ENCODE measurements at regions not wholly inside any gene's neighbourhood (a gene's known extent, or its start where the extent isn't known, plus 50 kb on each side); places are given as distances from the start of the nearest gene placed in this dataset.

DNA sequence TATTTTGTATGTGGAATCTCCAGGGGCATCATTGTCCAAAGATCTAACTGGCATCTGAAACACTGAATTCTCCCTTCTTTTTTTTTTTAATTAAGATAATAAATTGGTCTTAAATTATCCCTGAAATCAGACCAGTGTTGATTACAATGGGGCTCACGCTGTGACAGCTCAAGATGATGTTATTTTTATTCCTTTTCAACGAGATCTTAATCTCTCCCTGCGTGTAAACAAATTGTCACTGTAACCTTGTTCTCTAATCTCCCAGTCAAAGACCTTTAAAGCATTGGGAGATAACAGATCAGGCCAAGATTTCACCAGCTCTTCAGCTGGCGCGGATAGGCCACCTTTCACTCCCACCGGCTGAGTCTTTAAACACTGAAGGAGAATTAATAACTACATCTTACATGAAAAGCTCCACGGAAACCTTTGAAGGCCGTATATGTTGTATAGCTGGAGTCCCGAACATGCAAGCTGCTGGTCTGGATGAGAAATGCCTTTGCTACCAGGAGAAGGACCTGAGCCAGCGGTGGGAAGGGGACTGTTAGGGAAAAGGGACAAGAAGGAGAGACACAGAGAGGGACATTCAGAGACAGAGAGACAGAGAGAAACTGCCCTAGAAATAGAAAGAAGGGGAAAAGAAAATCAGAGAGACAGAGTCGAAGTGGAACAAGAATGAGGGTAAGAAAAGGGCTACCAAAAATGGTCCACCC is 418.8 kb upstream of the NR2F2 start:
- DNase-seq = no peak

DNA sequence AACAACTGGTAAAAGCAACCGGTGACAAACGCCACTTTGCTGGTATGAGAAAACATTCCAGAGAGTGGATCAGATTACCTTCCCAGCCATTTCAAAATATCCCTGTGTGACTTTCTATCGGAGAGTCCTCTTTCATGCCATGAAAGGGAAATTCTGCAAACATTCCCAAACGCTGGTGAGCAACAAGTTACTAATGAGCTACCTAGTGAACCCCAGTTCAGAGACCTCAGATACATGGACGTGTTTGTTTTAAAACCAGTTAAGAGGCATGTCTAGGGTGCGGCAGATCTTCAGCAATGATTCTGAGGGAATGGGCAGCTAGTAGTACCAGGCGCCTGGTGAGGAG is 418.2 kb upstream of the NR2F2 start:
- no peak for DNase-seq

DNA sequence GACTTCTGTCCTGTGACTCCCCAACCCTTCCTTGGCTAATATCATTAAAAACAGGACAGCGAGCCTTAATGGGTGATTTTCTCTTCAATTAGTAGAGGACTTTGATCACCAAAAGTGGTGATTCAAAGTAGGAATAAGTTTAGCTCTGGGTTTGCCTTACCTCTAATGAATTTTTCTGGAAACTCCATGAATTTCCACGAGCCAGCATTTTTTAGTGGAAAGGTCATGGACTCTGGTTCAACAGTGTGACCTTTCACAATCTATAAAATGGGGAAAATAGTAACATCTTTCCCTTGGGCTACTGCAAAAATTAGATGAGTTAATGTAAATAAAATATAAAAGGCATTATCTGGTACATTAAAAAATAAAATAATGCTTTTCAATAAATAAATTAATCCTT is 417.8 kb upstream of the NR2F2 start:
- no peak for DNase-seq

DNA sequence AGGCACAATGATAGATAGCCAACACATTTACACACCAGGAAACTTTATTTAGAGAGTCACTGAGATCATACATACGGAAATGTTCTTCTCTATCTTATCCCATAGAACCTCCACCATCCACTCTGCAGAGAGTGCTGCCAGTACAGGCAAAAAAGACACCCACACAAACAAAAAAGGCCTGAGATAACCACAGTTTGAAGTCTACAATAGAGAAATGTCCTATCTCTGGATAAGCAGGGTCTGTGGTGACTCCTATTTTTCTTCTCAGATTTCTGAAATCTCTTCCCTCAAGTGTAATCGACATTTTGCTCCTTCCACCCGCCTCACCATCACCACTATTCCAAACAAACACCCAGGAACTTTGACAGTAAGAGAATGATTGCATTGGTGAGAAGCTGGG is 413.9 kb upstream of the NR2F2 start:
- DNase-seq = no peak

DNA sequence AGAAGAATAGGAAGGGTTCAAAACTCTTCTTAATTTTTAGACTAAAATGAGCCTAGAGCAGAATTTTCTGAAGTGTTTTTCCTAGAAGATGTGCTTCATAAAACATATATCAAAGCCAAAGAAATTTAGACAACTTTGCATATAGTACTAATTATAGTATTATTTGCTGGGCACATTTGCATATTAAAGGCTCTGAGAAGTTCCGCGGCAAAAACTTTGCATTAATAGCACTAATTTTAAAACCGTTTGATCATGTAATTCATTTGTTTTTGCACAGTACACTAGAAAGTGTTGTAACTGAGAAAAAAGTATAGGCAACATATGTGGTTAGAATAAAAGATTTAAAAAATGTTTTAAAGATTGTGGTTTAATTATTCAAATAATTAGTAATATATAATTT is 412.0 kb upstream of the NR2F2 start:
- no peak for DNase-seq

DNA sequence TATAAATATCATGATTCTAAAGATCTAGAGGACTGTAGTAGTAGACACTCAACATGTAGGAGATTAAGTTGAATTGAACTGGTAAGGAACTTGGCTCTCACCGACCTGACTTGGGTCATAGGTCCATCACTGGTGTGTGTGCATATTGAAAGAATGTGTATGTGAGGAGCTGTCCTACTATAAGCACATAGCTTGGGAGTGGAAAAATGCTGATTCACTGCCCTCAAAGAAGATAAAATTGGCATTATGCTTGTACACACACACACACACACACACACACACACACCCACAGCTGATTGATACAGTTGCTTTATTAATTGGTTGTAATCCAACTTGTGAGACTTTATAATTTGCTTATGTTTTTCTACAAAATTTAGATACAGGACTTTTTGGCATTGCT is 411.0 kb upstream of the NR2F2 start:
- DNase-seq = no peak

DNA sequence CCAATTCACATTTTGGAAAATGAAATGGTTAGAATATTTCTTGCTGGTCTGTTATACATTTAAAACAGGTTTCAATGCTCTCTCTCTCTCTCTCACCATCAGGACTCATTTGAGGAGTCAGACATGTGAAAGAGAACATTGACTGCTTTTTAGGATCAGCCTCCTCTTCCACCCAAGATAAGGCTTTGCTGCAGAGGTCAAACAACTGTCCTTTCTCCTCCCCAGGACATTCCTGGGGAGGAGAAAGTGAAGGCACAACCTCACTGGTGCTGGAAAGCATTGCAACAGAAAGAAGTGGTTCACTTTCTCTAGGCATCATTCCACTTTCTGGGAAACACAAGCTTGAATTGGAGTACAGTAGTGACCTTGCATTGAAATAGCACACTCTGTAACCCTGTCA is 409.1 kb upstream of the NR2F2 start:
- DNase-seq = no peak

DNA sequence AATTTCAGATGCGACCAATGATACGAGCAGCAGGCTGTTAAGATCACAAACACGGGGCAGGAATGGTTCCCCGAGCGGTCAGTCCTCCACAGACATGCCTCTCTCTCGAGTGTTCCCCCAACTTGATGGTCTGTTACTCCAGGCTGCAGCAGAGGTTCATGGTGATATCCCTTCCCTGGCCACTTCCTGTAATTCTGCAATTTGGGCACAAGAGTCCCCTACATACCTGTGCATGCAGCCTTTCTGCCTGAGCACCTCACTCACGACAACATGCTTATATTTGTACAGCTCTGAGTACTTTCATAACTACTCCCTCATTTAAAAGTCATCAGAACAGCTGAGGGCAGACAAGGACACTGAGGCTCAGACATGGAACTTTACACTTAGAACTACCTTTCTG is 408.1 kb upstream of the NR2F2 start:
- no peak for DNase-seq

DNA sequence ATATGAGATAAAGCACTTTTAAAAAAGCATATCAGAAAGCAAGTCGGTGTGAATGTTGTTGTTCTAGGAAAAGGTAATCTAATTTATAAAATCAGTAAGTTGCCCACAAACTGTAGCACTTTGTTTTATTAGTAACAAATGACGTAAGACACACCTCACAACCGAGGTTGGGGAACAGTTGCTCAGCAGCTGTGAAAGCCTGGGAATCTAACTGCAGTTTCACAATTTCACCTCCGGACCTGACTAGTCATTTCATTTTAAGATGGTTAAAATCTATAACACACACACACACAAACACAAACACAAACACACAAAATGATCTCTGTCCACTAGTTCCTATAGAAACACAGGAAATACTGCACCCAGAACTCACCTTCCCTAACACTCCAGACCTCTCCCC is 406.7 kb upstream of the NR2F2 start:
- DNase-seq = no peak

DNA sequence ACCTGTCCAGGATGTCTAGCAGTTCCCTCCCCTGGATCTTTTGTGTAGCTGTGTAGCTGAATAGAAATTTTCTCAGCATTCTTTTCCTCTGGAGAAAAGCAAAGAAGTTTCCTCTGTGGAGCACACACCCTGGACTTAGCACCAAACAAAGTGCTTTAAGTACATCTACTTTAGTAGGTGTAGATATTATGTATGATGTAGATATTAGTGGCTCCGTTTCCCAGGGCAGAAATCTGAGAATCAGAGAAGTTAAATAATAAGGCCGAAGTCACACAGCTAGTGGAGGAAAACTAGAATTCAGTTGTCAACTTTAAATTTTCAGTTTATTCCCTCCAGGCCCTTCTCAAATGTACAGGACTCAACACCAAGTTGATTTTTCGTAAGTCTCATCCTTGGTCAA is 401.7 kb upstream of the NR2F2 start:
- no peak for DNase-seq

DNA sequence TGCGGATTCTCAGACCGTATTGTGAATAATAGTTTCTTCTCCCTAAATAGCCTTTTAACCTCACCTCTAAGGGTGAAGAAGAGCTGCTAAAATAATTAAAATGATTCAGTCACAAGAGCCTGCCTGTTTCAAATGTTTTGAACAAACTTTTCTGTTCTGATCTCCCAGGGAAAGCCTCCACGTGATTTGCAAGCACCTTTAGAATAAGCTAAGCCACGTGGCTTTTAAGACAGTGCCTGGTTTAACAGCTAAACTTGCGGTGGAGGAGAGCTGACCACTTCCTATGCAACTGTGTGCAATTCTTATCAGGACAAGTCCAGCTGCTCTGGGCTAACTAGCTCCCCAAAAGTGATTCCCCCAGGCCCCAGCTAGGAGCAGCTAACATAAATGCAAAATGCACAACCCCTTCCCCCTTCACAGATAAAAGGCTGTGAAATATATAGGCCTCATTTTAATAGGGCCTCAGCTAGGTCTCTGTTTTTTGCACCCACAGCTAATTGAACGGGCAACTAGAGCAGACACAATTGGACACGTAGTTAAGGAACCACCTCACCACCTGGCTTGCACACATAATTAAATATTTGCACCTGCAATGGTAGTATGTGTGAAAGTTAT is 401.2 kb upstream of the NR2F2 start:
- no peak for DNase-seq

DNA sequence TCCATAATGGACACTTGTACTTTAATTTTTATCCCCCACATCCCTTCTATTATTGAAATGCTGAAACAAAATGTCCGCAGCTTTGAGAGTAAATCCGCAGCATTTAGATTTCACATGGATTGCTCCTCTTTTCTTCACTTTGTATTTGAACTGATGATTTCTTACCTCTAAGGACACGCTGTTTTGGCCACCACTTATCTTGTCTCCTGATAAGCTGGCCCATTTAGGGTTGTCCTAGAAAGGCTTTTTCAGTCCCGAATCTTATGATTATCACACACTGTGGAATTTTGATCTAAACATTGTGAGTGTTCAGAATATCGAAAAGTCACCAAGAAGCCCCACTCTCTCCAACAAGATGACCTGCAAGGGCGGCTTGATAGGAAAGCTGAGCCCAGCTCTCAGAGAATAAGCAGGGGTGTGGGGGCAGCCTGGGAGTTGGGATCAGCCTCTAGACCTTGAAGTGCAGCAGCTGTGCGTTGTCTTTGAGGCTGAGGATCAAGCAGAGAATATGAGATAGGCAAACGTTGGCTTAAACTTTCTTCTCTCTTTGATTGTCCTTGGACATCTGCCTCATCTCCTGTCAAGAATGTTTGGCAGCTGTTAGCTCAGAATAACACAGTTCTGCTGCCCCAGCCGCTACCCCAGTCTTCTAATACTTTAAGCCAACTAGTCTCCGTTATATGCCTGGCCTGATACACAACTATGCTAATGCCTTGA is 399.7 kb upstream of the NR2F2 start:
- no peak for DNase-seq

DNA sequence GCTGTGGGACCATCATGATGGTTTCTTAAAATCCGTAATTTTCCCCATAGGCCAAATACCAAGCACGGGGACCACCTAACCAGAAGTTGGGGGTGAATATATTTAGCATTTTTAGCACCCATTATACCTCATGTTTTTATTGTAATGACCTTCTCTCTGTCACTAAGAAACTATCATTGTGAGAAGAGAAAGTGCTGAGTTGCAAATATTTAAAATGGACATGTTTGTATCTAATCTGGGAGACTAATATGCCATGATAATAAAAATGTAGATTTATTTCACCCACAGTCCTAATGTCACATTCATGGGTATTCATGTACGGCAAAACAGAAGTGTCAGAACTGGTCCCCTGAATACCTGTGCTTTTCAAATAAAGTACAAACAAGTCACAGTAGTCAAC is 398.9 kb upstream of the NR2F2 start:
- no peak for DNase-seq

DNA sequence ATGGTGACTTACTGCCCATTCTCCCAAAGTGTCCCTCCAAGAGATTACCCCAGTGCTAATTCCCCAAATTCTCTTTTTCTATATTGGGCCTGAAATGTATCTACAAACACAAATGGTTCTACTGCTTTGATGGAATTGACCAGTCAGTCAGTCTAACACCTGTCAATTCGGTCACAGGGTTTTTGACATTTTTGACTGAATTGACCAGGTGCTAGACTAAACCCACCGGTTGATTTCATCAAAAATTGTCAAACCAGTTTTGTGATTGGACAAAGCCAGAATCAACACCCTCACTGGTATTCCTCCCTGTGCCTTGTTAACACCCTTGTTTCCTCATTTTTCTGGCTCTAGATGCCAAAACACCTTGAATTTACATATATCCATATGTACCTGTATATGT is 398.4 kb upstream of the NR2F2 start:
- DNase-seq = no peak

DNA sequence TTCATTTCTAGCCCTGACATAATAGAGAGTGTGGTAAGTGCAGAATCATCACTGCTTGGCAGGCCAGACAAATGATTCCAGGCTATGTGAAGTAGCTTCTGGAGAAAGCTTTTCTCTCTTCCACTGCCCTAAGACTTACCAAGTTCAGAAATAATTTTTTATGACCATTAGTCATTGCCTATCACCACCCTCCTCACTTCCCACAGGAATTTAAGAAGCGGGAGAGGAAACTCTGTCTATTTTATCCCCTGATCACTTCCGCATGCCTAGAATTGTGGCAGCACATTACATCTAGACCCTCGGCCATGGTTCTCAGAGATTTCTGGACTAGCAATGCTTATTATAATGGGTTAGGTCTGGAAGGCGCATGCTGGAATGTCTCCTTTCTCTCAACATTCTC is 397.8 kb upstream of the NR2F2 start:
- DNase-seq = no peak

DNA sequence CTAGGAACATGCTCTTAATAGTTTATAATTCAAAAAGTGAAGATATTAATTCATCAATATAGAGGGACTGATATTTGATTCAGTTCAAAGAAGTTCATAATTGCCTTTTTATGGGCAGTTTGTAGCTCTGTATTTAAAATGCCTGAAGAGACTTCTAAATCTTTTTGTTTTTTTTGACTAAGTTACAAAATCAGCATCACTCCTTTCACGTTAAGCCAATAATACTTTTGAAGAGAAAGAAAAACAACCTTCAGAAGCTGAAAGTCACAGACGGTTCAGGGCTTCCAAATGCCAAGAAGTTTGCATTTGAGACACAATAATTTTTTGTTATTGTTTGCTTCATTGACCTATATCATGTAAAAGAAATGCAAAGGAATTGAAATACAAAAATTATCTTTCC is 394.6 kb upstream of the NR2F2 start:
- no peak for DNase-seq

DNA sequence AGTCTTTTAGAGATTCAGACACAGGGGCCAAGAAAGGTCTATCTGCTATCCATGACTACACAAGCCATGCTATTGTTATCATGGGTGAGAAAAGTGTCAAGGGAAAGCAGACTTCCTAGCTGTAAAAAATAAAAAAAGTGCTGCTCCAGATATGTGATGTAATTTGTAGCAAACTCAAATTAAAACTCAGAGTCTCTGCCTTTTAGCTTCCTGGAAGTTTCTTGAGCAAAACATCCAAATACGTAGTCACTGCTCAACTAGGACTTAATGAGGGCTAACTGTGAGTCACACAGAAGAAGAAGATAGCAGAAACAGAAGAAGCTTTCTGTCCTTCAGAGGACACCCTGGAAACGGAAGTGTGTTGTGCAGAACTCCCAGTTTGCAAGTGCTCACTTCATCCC is 393.4 kb upstream of the NR2F2 start:
- DNase-seq = no peak

DNA sequence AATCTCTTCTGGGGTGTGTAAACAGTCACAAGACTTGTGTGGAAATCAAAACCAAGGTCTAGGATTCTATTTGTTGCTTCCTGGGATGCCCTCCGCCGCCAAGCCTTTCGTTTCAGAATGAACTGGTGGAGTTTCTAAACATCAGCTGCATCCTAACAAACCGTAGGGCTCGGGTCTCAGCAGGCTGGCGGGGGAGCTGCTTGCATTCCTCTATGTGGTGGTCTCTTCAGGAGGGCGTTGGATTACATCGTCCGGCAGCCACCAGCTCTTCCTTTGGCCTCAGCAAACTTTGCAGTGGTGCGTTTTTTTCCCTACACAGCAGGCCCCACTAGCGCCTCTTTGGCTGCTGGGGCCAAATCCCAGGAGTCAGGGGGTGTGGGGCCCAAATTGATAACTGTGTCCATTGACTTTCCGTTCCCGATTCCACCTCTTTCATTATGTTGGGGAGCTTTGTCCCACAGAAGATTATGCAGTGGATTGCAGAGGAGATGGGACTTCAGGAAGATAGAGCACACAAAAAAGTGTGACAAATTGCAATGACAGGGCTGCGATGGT is 390.0 kb upstream of the NR2F2 start:
- no peak for DNase-seq

DNA sequence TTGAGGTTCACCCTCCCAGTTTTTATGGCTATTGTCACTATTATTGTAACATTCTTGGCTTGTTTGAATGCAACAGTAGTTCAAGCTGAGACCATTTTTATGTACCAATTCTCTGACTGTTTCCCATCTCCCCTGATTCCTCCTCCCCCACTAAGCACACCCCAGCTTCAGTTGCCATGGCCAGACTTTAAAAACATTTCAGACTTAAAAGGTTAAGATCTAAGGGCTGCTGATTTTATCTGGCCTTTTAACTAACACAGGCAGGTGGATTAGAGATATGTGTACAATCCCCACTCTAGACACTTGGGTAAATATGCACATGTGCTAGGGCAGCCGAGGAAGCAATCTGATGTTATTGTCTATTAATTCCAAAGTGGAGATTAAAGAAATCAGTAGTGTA is 386.3 kb upstream of the NR2F2 start:
- DNase-seq = peak; percentile 61 to 63

DNA sequence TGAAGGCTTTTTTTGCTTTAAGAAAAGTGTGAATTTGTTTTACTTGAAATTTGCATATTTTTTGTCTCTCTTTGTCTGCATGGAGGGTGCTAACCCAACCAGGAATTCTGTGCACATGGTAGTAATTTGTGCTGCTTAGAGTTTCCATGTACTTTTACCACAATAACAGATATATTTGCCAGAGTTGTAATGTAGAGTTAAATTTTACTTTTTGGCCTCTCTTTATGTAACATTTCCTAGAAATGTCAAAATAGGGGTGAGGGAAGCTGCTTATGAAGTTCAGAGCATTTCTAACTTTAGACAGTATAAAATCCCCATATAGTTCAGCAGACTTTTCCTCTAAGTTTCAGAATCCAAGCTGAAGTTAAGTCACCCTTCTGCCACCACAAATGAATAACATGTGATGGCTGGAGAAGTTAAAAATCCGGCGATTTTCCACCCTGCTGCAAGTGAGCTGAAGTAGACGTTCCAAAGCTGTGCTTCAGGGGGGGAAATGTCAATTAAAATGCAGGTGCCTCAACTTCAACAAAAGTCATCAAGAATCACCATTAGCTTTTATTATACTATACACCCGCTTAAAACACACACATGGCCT is 385.7 kb upstream of the NR2F2 start:
- no peak for DNase-seq

DNA sequence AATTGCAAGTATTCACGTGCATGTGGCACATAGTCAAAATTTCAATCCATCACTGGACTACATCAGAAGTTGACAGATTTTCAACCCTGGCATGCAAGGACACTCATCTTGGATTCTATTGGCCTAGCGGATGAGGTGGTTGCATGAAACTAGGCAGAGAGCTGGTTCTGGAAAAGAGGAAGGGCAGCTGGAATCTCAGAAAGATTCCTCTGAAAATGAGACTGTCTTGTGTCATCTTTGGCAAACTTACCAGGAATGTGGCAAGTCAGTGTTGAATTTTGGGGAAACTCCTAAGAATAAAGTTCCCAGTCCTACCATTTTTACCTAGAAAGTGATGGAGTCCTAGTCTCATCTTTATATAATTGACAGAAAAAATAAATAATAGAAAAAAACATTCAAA is 384.3 kb upstream of the NR2F2 start:
- DNase-seq = no peak

DNA sequence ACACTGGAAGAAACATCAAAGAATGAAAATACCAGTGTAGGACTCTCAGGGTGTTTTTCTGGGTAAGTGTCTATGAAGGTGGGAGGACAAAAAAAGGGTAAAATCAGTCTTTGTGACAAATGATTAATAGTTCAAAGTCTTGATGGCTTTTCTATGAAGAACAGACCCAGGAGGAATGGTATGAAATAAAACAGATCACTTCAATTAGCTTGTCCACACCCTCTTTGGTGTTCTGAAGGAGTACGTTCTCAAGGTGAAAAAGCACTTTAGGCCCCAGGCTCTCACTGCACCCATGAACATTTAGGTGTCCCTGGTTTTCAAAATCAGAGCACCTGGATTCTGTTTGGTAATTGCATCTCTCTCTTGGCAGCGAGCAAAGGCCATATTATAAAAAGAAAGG is 383.6 kb upstream of the NR2F2 start:
- no peak for DNase-seq

DNA sequence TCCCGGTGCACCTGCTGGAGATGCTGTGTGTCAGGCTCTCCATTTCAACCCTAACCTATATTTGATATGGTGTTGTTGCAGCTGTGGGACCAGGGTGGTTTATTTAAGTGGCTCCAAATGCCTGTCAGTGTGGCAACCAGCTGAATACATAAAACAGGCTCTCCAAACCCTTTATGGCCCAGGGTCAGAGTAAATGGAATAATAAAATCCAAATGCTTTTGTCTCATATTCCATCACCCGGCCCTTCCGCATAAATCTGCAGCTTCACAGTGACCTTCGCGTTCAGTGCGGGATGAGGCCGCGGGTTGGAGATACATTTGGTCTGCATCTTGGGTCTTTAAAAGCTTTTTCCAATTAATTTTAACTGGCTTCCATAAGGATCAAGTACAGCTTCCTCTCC is 382.1 kb upstream of the NR2F2 start:
- peak; percentile 93 to 94 for DNase-seq

DNA sequence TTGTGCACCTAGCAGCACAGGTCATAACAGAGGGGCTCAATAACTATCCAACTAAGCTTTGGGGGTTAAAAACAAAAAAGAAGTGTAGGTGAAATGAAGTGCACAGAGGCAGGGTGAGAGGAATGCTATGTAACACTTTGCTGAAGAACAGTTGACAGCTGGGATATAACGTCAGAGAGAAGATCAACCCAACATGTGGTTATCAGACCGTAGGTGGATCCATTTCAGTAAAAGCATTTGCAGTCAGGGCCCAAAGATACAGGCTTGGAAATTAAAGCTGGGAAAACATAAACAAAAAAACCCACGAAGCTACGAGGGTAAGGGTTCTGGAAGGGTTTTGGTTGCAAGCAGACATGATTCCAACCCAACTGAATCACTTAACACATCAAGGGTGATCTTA is 377.5 kb upstream of the NR2F2 start:
- DNase-seq = no peak

Data from SHP77 (cell line).